Glutamatergic neuron (in vitro differentiated cells): ENCODE measurements at regions not wholly inside any gene's neighbourhood (a gene's known extent, or its start where the extent isn't known, plus 50 kb on each side); places are given as distances from the start of the nearest gene placed in this dataset.

Experiments used
- DNase-seq: peaks from one replicate; pipeline ENCODE4 v3.0.0; 2022
- H3K27ac Mint-ChIP-seq: one replicate; pipeline ENCODE4 v1.8.0; 2020; ENCODE audit warnings: mild to moderate bottlenecking, mixed read lengths, inconsistent platforms; ENCODE audit not compliant: unreplicated experiment
- H3K27me3 Mint-ChIP-seq: one replicate; pipeline ENCODE4 v1.8.0; 2020; ENCODE audit warnings: mild to moderate bottlenecking, moderate library complexity, mixed read lengths, inconsistent platforms; ENCODE audit not compliant: unreplicated experiment
- H3K36me3 Mint-ChIP-seq: one replicate; pipeline ENCODE4 v1.8.0; 2020; ENCODE audit warnings: mild to moderate bottlenecking, mixed read lengths, inconsistent platforms; ENCODE audit not compliant: unreplicated experiment
- H3K4me1 Mint-ChIP-seq: one replicate; pipeline ENCODE4 v1.8.0; 2020; ENCODE audit warnings: mild to moderate bottlenecking, low read depth, mixed read lengths, inconsistent platforms; ENCODE audit not compliant: unreplicated experiment
- H3K4me3 Mint-ChIP-seq: one replicate; pipeline ENCODE4 v1.8.0; 2020; ENCODE audit warnings: mild to moderate bottlenecking, mixed read lengths, inconsistent platforms; ENCODE audit not compliant: unreplicated experiment
- H3K9me3 Mint-ChIP-seq: one replicate; pipeline ENCODE4 v1.8.0; 2020; ENCODE audit warnings: mild to moderate bottlenecking, moderate library complexity, mixed read lengths, inconsistent platforms; ENCODE audit not compliant: unreplicated experiment
- TF ChIP-seq, protein P1 (sequence below): fragments of 200-600 bp; sonication (generic); IDR thresholded peaks from one replicate; pipeline ENCODE4 v1.5.0; 2021; ENCODE audit not compliant: partially characterized antibody, unreplicated experiment

GRCh38 chr9:16033921-16034691, 481.3 kb downstream of the CCDC171 start:
- Mint-ChIP-seq H3K4me3 (no peak overlapping the region), H3K9me3 (peaks cover 3% of the 10 kb centered on the region), H3K27ac (no peak overlapping the region), H3K36me3 (no peaks in the 10 kb centered on the region), H3K4me1 (no peaks in the 10 kb centered on the region), H3K27me3 (no peaks in the 10 kb centered on the region)
- TF ChIP-seq, protein P1, sequence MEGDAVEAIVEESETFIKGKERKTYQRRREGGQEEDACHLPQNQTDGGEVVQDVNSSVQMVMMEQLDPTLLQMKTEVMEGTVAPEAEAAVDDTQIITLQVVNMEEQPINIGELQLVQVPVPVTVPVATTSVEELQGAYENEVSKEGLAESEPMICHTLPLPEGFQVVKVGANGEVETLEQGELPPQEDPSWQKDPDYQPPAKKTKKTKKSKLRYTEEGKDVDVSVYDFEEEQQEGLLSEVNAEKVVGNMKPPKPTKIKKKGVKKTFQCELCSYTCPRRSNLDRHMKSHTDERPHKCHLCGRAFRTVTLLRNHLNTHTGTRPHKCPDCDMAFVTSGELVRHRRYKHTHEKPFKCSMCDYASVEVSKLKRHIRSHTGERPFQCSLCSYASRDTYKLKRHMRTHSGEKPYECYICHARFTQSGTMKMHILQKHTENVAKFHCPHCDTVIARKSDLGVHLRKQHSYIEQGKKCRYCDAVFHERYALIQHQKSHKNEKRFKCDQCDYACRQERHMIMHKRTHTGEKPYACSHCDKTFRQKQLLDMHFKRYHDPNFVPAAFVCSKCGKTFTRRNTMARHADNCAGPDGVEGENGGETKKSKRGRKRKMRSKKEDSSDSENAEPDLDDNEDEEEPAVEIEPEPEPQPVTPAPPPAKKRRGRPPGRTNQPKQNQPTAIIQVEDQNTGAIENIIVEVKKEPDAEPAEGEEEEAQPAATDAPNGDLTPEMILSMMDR: no peak
- no peak for DNase-seq

DNA sequence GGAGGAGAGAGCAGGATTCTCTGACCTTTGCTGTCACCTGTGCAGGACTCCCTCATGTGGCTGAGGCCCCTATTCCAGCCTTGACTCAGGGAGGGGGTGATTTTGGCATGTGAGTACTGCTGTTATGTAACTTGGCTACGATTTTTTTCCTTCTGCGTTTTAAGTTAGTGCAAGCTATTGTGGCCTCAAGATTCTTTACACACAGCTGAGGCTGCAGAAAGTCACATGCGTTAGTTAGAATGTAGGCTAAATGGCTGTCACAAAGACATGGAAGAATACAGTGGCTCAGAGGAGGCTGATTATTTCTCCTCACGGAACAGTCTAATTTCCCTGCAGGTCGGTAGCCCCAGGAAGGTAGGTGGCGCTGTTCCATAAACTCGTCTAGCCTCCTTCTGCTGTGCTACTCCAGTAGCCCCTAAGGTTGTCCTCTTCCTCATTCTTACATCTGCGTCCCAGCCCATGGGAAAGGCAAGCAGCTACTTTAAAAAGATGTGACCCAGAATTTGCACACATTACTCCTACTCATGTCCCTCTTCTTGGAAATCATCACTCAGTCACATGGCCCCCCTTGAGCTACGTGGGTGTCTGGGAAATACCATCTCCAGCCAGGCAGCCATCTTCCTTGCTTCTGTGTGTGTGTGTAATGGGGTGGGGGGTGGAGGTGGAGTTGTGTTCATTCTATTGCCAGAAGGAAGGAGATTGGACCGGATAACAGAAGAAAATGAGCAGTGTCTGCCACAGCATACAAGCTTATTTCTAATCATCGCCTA, 486.6 kb downstream of the CCDC171 start:
- Mint-ChIP-seq H3K4me1 (peaks cover 2% of the 10 kb centered on the region), H3K9me3 (peaks cover 1% of the 10 kb centered on the region), H3K36me3 (no peaks in the 10 kb centered on the region), H3K27me3 (no peaks in the 10 kb centered on the region), H3K27ac (no peak overlapping the region), H3K4me3 (no peak overlapping the region)
- TF ChIP-seq, protein P1: peak; percentile 55
- DNase-seq: peak; percentile 76

- no peak overlapping the region for H3K4me3 Mint-ChIP-seq
- H3K27ac Mint-ChIP-seq: no peak overlapping the region
- no peaks in the 10 kb centered on the region for H3K27me3 Mint-ChIP-seq
- no peak for DNase-seq
- TF ChIP-seq, protein P1: no peak
- H3K4me1 Mint-ChIP-seq: peaks cover 2% of the 10 kb centered on the region
- peaks cover 1% of the 10 kb centered on the region for H3K9me3 Mint-ChIP-seq
- H3K36me3 Mint-ChIP-seq: no peaks in the 10 kb centered on the region
Measured at GRCh38 chr9:16039988-16040761, 487.3 kb downstream of the CCDC171 start.

DNA sequence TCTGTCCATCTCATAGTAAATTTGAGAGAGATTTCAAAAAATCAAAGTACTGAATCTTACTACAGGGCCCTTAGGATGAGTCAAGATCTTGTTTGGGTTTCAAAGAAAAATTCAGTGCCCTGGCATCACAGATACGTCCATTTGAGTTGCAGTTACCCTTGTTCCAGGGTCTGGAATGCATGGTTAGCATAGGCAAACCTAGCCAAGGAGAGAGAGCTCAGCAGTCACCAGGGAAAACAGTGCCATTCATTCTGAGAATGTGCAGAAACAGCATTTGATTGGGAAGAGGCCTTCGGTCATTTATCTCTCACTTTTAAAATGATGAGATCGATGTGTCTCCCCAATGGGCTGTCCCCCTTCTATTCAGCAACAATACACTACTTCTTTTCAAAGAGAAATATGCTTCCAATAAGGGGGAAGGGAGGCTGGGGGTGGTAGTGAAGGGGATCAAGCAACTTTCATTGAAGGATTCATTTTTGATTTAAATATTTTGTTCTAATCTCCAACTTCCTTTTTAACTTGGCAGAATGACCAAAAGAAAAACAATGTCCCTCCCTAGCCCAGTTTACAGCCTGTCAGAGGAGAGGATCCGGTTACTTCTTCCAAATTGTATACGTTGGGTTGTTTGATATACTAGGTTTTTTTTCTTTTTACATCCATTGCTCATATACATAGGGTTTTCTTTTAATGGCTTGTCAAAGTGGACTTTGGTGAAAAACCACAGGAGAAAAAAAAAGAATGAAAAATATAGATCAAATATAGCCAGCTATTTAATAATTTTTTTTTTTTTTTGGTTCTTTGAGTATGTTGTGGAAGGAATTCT, 491.1 kb downstream of the CCDC171 start:
- H3K27ac Mint-ChIP-seq: no peak overlapping the region
- peaks cover 2% of the 10 kb centered on the region for H3K27me3 Mint-ChIP-seq
- TF ChIP-seq, protein P1: no peak
- DNase-seq: no peak
- no peaks in the 10 kb centered on the region for H3K9me3 Mint-ChIP-seq
- no peaks in the 10 kb centered on the region for H3K36me3 Mint-ChIP-seq
- no peak overlapping the region for H3K4me3 Mint-ChIP-seq
- H3K4me1 Mint-ChIP-seq: peaks cover 2% of the 10 kb centered on the region
